OCI-LY1 (cell line): ENCODE measurements at regions not wholly inside any gene's neighbourhood (a gene's known extent, or its start where the extent isn't known, plus 50 kb on each side); places are given as distances from the start of the nearest gene placed in this dataset.
"Not testable (repeated sequence)": the region's sequence is repeated elsewhere in the genome, so short reads cannot be mapped to it uniquely, and the experiment has no call there.

ENCODE experiments used
- H2AFZ ChIP-seq: fragments of 200-600 bp; sonication (generic), shearing (Covaris generic); 2 replicates; pipeline ENCODE4 v1.6.0; 2014; ENCODE audit warnings: antibody characterized with exemption, mild to moderate bottlenecking, low read length
- H3F3A ChIP-seq: fragments of 200-600 bp; sonication (generic), shearing (Covaris generic); 2 replicates; pipeline ENCODE4 v1.6.0; 2014; ENCODE audit warnings: mild to moderate bottlenecking, antibody characterized with exemption, low read length, moderate library complexity; ENCODE audit not compliant: insufficient read depth
- H3K27ac ChIP-seq: fragments of 200-600 bp; sonication (generic); 2 replicates; pipeline ENCODE4 v1.5.1; 2014; ENCODE audit warnings: low read length, mixed run types, mild to moderate bottlenecking, low read depth; ENCODE audit not compliant: poor library complexity, severe bottlenecking
- H3K27me3 ChIP-seq: fragments of 200-600 bp; sonication (generic); 2 replicates; pipeline ENCODE4 v1.6.0; 2014; ENCODE audit warnings: antibody characterized with exemption, mild to moderate bottlenecking, low read length, moderate library complexity; ENCODE audit not compliant: insufficient read depth
- H3K36me3 ChIP-seq: fragments of 200-600 bp; sonication (generic); 2 replicates; pipeline ENCODE4 v1.6.1; 2014; ENCODE audit warnings: mild to moderate bottlenecking, antibody characterized with exemption, low read length, moderate library complexity, mixed read lengths; ENCODE audit not compliant: insufficient read depth
- H3K4me1 ChIP-seq: fragments of 200-600 bp; sonication (generic); 2 replicates; pipeline ENCODE4 v1.5.1; 2014; ENCODE audit warnings: mild to moderate bottlenecking, low read length, moderate library complexity; ENCODE audit not compliant: insufficient read depth, severe bottlenecking
- H3K4me2 ChIP-seq: fragments of 200-600 bp; sonication (generic), shearing (Covaris generic); 2 replicates; pipeline ENCODE4 v1.6.1; 2014; ENCODE audit warnings: low read length
- H3K4me3 ChIP-seq: fragments of 200-600 bp; sonication (generic); 2 replicates; pipeline ENCODE4 v1.5.1; 2014; ENCODE audit warnings: low read length, low read depth, mild to moderate bottlenecking, mixed read lengths; ENCODE audit not compliant: poor library complexity, severe bottlenecking
- H3K79me2 ChIP-seq: fragments of 200-600 bp; shearing (Covaris generic); 2 replicates; pipeline ENCODE4 v1.6.1; 2016; ENCODE audit warnings: mixed run types, low read length, mixed read lengths; ENCODE audit not compliant: insufficient read depth
- H3K9ac ChIP-seq: fragments of 200-600 bp; sonication (generic), shearing (Covaris generic); 2 replicates; pipeline ENCODE4 v1.6.1; 2014; ENCODE audit warnings: mild to moderate bottlenecking, low read length, mixed read lengths
- H3K9me2 ChIP-seq: fragments of 200-600 bp; sonication (generic), shearing (Covaris generic); 2 replicates; pipeline ENCODE4 v1.6.1; 2014; ENCODE audit warnings: low read depth, mild to moderate bottlenecking, low read length, mixed read lengths
- H3K9me3 ChIP-seq: fragments of 200-600 bp; shearing (Covaris generic); 2 replicates; pipeline ENCODE4 v1.6.1; 2014; ENCODE audit warnings: low read length, mixed read lengths
- H4K20me1 ChIP-seq: fragments of 200-600 bp; sonication (generic), shearing (Covaris generic); 2 replicates; pipeline ENCODE4 v1.6.0; 2016; ENCODE audit warnings: mild to moderate bottlenecking, low read length; ENCODE audit not compliant: insufficient read depth
- CTCF ChIP-seq: fragments of 200-600 bp; sonication (generic), shearing (Covaris generic); IDR thresholded peaks from 2 replicates; pipeline ENCODE4 v1.5.1; 2017; ENCODE audit warnings: mild to moderate bottlenecking, antibody characterized with exemption, low read length, moderate library complexity, mixed read lengths
- EZH2 ChIP-seq: fragments of 200-600 bp; sonication (generic), shearing (Covaris generic); IDR thresholded peaks from 2 replicates; pipeline ENCODE4 v1.8.0; 2017; ENCODE audit warnings: borderline replicate concordance, mixed run types, mild to moderate bottlenecking, antibody characterized with exemption, low read length, moderate library complexity, mixed read lengths

- Histone ChIP-seq H3K27me3 (no peaks in the 10 kb centered on the region), H3K9me3 (no peaks in the 10 kb centered on the region), H3K9ac (no peak overlapping the region), H3K4me3 (no peak overlapping the region), H3K79me2 (no peaks in the 10 kb centered on the region), H2AFZ (no peak overlapping the region), H3K4me1 (no peaks in the 10 kb centered on the region), H3K36me3 (no peaks in the 10 kb centered on the region), H3K27ac (no peak overlapping the region), H3F3A (no peaks in the 10 kb centered on the region), H3K9me2 (no peaks in the 10 kb centered on the region), H4K20me1 (no peaks in the 10 kb centered on the region), H3K4me2 (no peak overlapping the region)
- TF ChIP-seq EZH2 (no peak), CTCF (no peak)
Observed at GRCh38 chr3:30321065-30321464, 285.3 kb upstream of the TGFBR2 start.

- not testable (repeated sequence) for H3K27ac ChIP-seq, H3K36me3 ChIP-seq, H3K4me1 ChIP-seq, H4K20me1 ChIP-seq, H3K4me3 ChIP-seq, H3K27me3 ChIP-seq, H3K4me2 ChIP-seq, H3F3A ChIP-seq, H3K79me2 ChIP-seq, H3K9me3 ChIP-seq, H3K9me2 ChIP-seq, H3K9ac ChIP-seq, H2AFZ ChIP-seq
Observed at GRCh38 chr3:30323649-30324048, 282.8 kb upstream of the TGFBR2 start.

- Histone ChIP-seq H3K36me3 (no peaks in the 10 kb centered on the region), H3K79me2 (no peaks in the 10 kb centered on the region), H3K27me3 (no peaks in the 10 kb centered on the region), H3K27ac (no peak overlapping the region), H2AFZ (no peak overlapping the region), H3K4me3 (no peak overlapping the region), H3K4me2 (no peak overlapping the region), H3F3A (no peaks in the 10 kb centered on the region), H3K9ac (no peak overlapping the region), H3K9me3 (no peaks in the 10 kb centered on the region), H4K20me1 (no peaks in the 10 kb centered on the region), H3K9me2 (no peaks in the 10 kb centered on the region), H3K4me1 (no peaks in the 10 kb centered on the region)
- TF ChIP-seq CTCF (no peak), EZH2 (no peak)
Observed at GRCh38 chr3:30324587-30324986, 281.8 kb upstream of the TGFBR2 start.

GRCh38 chr3:30327976-30328375, 278.4 kb upstream of the TGFBR2 start:
- not testable (repeated sequence) for H3K27me3 ChIP-seq, H3F3A ChIP-seq, H4K20me1 ChIP-seq, H3K4me2 ChIP-seq, H3K9me3 ChIP-seq, H3K79me2 ChIP-seq, H2AFZ ChIP-seq, H3K36me3 ChIP-seq, H3K4me1 ChIP-seq, H3K9ac ChIP-seq, H3K9me2 ChIP-seq, H3K27ac ChIP-seq, H3K4me3 ChIP-seq

- H3K79me2 ChIP-seq, H3K36me3 ChIP-seq, H3K4me2 ChIP-seq, H3K27me3 ChIP-seq, H3K4me3 ChIP-seq, H3K9me2 ChIP-seq, H4K20me1 ChIP-seq, H3K27ac ChIP-seq, H3K9me3 ChIP-seq, H2AFZ ChIP-seq, H3F3A ChIP-seq, H3K4me1 ChIP-seq, H3K9ac ChIP-seq: not testable (repeated sequence)
Observed at GRCh38 chr3:30328935-30329334, 277.5 kb upstream of the TGFBR2 start.
